Transverse colon (tissue), 4 donors: ENCODE measurements at regions not wholly inside any gene's neighbourhood (a gene's known extent, or its start where the extent isn't known, plus 50 kb on each side); places are given as distances from the start of the nearest gene placed in this dataset.

Experiments used
- EP300 ChIP-seq: sonication (generic); formaldehyde crosslinking; IDR thresholded peaks from one replicate; pipeline ENCODE4 v1.6.1; 2017; ENCODE audit warnings: antibody characterized with exemption, low read depth
- POLR2A ChIP-seq: fragments of 450-650 bp; IDR thresholded peaks from one replicate; pipeline ENCODE4 v1.6.1; 2016; ENCODE audit warnings: antibody characterized with exemption, mild to moderate bottlenecking, moderate library complexity
- POLR2AphosphoS5 ChIP-seq, 3 donors: sonication (generic); formaldehyde crosslinking; IDR thresholded peaks; one replicate each; pipeline ENCODE4 v1.6.1; 2016; ENCODE audit warnings: antibody characterized with exemption in 3 of 3
- TF ChIP-seq, protein P1 (sequence below), 5 experiments: fragments of 200-600 bp in 3 of 5; fragments of 450-650 bp in 2 of 5; sonication (generic) in 3 of 5; IDR thresholded peaks; 1 replicate in 2 of 5; 2 replicates in 3 of 5; pipeline ENCODE4 v1.5.1; 2016 to 2017; ENCODE audit warnings: antibody characterized with exemption in 5 of 5, inconsistent platforms in 3 of 5, mild to moderate bottlenecking in 2 of 5, moderate library complexity in 1 of 5

DNA sequence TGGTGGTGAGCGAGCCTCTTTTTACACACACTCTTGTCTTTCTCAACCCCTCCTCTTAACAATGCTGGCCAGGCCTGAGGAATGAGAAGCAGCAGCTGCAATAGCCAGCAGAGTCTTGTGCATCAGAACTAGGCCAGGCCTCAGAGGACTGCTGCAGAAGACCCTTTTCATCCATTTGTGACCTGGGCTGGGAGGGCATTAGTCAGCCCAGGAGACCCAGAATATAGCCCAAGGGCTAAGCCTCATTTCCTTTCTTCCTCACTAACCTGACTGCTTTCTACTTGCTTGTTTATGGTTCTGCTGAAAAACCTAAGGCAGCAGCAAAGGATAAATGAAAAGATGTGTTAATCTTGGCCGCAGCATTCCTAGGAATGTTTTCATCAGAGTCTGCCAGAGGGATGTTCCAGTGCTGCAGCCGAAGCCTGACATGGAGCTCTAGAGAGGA lies 254.7 kb upstream of the AR start:
- TF ChIP-seq POLR2A (no peak), EP300 (no peak), POLR2AphosphoS5 (IDR thresholded peaks at IDR 0.05) (no peak)
- TF ChIP-seq, protein P1, sequence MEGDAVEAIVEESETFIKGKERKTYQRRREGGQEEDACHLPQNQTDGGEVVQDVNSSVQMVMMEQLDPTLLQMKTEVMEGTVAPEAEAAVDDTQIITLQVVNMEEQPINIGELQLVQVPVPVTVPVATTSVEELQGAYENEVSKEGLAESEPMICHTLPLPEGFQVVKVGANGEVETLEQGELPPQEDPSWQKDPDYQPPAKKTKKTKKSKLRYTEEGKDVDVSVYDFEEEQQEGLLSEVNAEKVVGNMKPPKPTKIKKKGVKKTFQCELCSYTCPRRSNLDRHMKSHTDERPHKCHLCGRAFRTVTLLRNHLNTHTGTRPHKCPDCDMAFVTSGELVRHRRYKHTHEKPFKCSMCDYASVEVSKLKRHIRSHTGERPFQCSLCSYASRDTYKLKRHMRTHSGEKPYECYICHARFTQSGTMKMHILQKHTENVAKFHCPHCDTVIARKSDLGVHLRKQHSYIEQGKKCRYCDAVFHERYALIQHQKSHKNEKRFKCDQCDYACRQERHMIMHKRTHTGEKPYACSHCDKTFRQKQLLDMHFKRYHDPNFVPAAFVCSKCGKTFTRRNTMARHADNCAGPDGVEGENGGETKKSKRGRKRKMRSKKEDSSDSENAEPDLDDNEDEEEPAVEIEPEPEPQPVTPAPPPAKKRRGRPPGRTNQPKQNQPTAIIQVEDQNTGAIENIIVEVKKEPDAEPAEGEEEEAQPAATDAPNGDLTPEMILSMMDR (IDR thresholded peaks at IDR 0.05) = no peak
